HEK293T (cell line): ENCODE measurements at regions not wholly inside any gene's neighbourhood (a gene's known extent, or its start where the extent isn't known, plus 50 kb on each side); places are given as distances from the start of the nearest gene placed in this dataset.

Experiments
- ARNT ChIP-seq: fragments of 450-650 bp; IDR thresholded peaks from 2 replicates; pipeline ENCODE4 v1.6.1; 2017; ENCODE audit warnings: mild to moderate bottlenecking
- BHLHE40 ChIP-seq: fragments of 450-650 bp; IDR thresholded peaks from 2 replicates; pipeline ENCODE4 v1.6.1; 2016; ENCODE audit warnings: mild to moderate bottlenecking, moderate library complexity, borderline replicate concordance
- CTBP1 ChIP-seq: fragments of 450-650 bp; IDR thresholded peaks from 2 replicates; pipeline ENCODE4 v1.6.1; 2016; ENCODE audit warnings: borderline replicate concordance
- ELF4 ChIP-seq: fragments of 450-650 bp; IDR thresholded peaks from 2 replicates; pipeline ENCODE4 v1.6.1; 2017; ENCODE audit warnings: antibody characterized with exemption
- FOXA1 ChIP-seq: fragments of 450-650 bp; IDR thresholded peaks from 2 replicates; pipeline ENCODE4 v1.6.1; 2016; ENCODE audit warnings: mild to moderate bottlenecking
- FOXM1 ChIP-seq: fragments of 450-650 bp; IDR thresholded peaks from 2 replicates; pipeline ENCODE4 v1.6.1; 2017; ENCODE audit warnings: mild to moderate bottlenecking, borderline replicate concordance
- NFRKB ChIP-seq: fragments of 450-650 bp; IDR thresholded peaks from 2 replicates; pipeline ENCODE4 v1.6.1; 2016; ENCODE audit warnings: mild to moderate bottlenecking, moderate library complexity
- PKNOX1 ChIP-seq: fragments of 450-650 bp; IDR thresholded peaks from 2 replicates; pipeline ENCODE4 v1.6.1; 2016
- SP1 ChIP-seq: fragments of 450-650 bp; IDR thresholded peaks from 2 replicates; pipeline ENCODE4 v1.6.1; 2017
- SUZ12 ChIP-seq: fragments of 450-650 bp; IDR thresholded peaks from 2 replicates; pipeline ENCODE4 v1.6.1; 2016; ENCODE audit warnings: mild to moderate bottlenecking
- TARDBP ChIP-seq: fragments of 450-650 bp; IDR thresholded peaks from 2 replicates; pipeline ENCODE4 v1.6.1; 2016
- ZNF384 ChIP-seq: fragments of 450-650 bp; IDR thresholded peaks from 2 replicates; pipeline ENCODE4 v1.6.1; 2016

GRCh38 chr20:40286975-40287531 is 402.0 kb downstream of the MAFB start:
- no peak for TF ChIP-seq BHLHE40
- TF ChIP-seq SP1, result no peak
- TF ChIP-seq ARNT, result no peak
- TF ChIP-seq ELF4, result no peak
- TF ChIP-seq NFRKB, result no peak
- TF ChIP-seq FOXA1, result no peak
- TF ChIP-seq CTBP1, result no peak
- TF ChIP-seq TARDBP, result no peak
- TF ChIP-seq ZNF384, result no peak
- no peak for TF ChIP-seq SUZ12
- TF ChIP-seq FOXM1, result no peak
- no peak for TF ChIP-seq PKNOX1
